ENCODE measurements at regions not wholly inside any gene's neighbourhood (a gene's known extent, or its start where the extent isn't known, plus 50 kb on each side); places are given as distances from the start of the nearest gene placed in this dataset.

DNA sequence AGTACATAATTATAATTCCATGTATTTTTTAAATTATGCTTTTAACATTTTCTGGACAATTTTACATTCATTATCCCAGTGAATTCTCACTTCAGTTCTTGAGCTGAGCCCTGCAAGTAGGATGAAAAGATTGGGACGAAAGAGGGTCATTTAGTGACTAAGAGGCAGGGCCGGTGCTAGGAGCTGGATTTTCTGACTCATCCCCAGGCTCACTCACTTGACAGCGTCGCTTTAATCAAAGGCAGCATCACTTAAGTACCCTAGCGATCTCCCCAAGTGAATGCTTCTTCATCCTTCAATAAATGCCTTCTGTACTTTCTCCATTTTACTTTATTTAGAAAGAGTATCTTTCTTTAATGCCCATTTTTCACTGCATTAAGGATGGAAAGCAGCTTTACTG, 263.6 kb downstream of the HS3ST1 start:
- TF ChIP-seq HOXA7 (CRISPR knock-in tag; IDR thresholded peaks at IDR 0.05; ENCODE audit: borderline replicate concordance): no peak
- no peak for TF ChIP-seq ZNF670 (tag by site-specific recombination; IDR thresholded peaks at IDR 0.05; ENCODE audit: low read depth)
- no peak for TF ChIP-seq ZFP3 (tag by site-specific recombination; IDR thresholded peaks at IDR 0.05; ENCODE audit: low read depth)
- TF ChIP-seq ZNF621 (tag by site-specific recombination; IDR thresholded peaks at IDR 0.05): no peak
- TF ChIP-seq, protein P1, sequence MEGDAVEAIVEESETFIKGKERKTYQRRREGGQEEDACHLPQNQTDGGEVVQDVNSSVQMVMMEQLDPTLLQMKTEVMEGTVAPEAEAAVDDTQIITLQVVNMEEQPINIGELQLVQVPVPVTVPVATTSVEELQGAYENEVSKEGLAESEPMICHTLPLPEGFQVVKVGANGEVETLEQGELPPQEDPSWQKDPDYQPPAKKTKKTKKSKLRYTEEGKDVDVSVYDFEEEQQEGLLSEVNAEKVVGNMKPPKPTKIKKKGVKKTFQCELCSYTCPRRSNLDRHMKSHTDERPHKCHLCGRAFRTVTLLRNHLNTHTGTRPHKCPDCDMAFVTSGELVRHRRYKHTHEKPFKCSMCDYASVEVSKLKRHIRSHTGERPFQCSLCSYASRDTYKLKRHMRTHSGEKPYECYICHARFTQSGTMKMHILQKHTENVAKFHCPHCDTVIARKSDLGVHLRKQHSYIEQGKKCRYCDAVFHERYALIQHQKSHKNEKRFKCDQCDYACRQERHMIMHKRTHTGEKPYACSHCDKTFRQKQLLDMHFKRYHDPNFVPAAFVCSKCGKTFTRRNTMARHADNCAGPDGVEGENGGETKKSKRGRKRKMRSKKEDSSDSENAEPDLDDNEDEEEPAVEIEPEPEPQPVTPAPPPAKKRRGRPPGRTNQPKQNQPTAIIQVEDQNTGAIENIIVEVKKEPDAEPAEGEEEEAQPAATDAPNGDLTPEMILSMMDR (tag by site-specific recombination; IDR thresholded peaks at IDR 0.05): no peak
- TF ChIP-seq, protein P2, sequence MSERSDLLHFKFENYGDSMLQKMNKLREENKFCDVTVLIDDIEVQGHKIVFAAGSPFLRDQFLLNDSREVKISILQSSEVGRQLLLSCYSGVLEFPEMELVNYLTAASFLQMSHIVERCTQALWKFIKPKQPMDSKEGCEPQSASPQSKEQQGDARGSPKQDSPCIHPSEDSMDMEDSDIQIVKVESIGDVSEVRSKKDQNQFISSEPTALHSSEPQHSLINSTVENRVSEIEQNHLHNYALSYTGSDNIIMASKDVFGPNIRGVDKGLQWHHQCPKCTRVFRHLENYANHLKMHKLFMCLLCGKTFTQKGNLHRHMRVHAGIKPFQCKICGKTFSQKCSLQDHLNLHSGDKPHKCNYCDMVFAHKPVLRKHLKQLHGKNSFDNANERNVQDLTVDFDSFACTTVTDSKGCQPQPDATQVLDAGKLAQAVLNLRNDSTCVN (tag by site-specific recombination; optimal IDR thresholded peaks at IDR 0.05): no peak
